ENCODE measurements at regions not wholly inside any gene's neighbourhood (a gene's known extent, or its start where the extent isn't known, plus 50 kb on each side); places are given as distances from the start of the nearest gene placed in this dataset.
"Not testable (repeated sequence)": the region's sequence is repeated elsewhere in the genome, so short reads cannot be mapped to it uniquely, and the experiment has no call there.

DNA sequence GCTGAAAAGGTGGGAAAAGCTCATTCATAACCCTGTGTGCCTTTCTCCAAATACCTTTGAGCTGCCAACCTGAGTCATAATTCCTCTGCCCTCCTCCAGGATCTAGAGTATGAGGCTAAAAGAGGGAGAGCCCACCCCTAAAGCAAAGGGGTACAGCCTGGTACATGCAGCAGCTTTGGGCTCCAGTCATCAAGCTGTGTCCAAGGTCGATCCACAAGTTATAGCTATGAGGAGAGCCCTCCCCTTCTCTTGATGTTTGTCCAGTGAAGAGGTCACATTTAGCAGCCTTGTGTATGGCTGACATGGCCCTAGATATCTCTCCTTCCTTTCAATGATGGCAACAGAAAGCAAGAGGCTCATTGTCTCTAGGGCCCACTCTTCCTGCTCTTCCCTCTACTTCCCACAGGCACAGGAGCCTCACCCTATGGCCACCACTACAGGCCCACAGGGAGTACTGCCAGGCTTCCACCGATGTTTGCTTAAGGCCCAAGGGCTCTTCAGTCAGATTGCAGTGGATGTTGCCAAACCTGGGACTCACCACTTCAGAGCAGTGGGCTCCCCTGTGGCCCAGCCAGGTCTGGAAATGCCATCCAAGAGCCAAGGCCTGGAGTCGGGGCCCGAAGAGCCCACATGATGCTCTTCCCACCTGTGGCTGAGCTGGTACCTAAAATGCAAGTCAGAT is 176.8 kb downstream of the CD83 start:
- CTCF ChIA-PET: no interaction called here
- Mint-ChIP-seq H3K4me1 (ENCODE audit: low read depth) (peaks cover 10% of the 10 kb centered on the region), H3K27ac (no peak overlapping the region)

GRCh38 chr6:14296698-14297097 is 179.1 kb downstream of the CD83 start:
- POLR2A ChIA-PET; H3K4me3 Mint-ChIP-seq; ATAC-seq; DNase-seq; CTCF ChIA-PET; H3K9me3 Mint-ChIP-seq; H3K27ac Mint-ChIP-seq; intact Hi-C loops (cut with micrococcal nuclease); H3K4me1 Mint-ChIP-seq (ENCODE audit: low read depth); H3K36me3 Mint-ChIP-seq (ENCODE audit: low read depth); H3K27me3 Mint-ChIP-seq: not testable (repeated sequence)

More for the DNA sequence above, 176.8 kb downstream of the CD83 start:
- H3K36me3 Mint-ChIP-seq (ENCODE audit: low read depth): no peaks in the 10 kb centered on the region
- intact Hi-C loops (cut with micrococcal nuclease): no loop called here
- no peak overlapping the region for H3K4me3 Mint-ChIP-seq
- no peaks in the 10 kb centered on the region for H3K27me3 Mint-ChIP-seq
- ATAC-seq (no peak), DNase-seq (no peak)
- no peak for TF ChIP-seq CTCF (IDR thresholded peaks at IDR 0.05)
- no peaks in the 10 kb centered on the region for H3K9me3 Mint-ChIP-seq
- POLR2A ChIA-PET: no interaction called here

DNA sequence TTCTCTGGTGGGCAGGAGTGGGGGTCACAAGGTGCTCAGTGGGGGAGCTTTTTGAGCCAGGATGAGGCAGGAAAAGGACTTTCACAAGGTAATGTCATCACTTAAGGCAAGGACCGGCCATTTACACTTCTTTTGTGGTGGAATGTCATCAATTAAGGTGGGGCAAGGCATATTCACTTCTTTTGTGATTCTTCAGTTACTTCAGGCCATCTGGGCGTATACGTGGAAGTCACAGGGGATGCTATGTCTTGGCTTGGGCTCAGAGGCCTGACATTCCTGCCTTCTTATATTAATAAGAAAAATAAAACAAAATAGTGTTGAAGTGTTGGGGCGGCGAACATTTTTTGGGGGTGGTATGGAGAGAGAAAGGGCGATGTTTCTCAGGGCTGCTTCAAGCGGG is 179.5 kb downstream of the CD83 start:
- intact Hi-C loops (cut with micrococcal nuclease); H3K9me3 Mint-ChIP-seq; H3K4me3 Mint-ChIP-seq; ATAC-seq; CTCF ChIA-PET; DNase-seq; H3K27ac Mint-ChIP-seq; H3K4me1 Mint-ChIP-seq (ENCODE audit: low read depth); POLR2A ChIA-PET; H3K27me3 Mint-ChIP-seq; H3K36me3 Mint-ChIP-seq (ENCODE audit: low read depth): not testable (repeated sequence)

- H3K27me3 Mint-ChIP-seq; POLR2A ChIA-PET; H3K36me3 Mint-ChIP-seq (ENCODE audit: low read depth); H3K4me3 Mint-ChIP-seq; ATAC-seq; H3K27ac Mint-ChIP-seq; DNase-seq; CTCF ChIA-PET; intact Hi-C loops (cut with micrococcal nuclease); H3K4me1 Mint-ChIP-seq (ENCODE audit: low read depth); H3K9me3 Mint-ChIP-seq: not testable (repeated sequence)
Measured at GRCh38 chr6:14300189-14300588, 182.6 kb downstream of the CD83 start.

GRCh38 chr6:14300721-14301120 is 183.1 kb downstream of the CD83 start:
- CTCF ChIA-PET; H3K36me3 Mint-ChIP-seq (ENCODE audit: low read depth); H3K27ac Mint-ChIP-seq; H3K9me3 Mint-ChIP-seq; DNase-seq; intact Hi-C loops (cut with micrococcal nuclease); POLR2A ChIA-PET; H3K27me3 Mint-ChIP-seq; H3K4me3 Mint-ChIP-seq; ATAC-seq; H3K4me1 Mint-ChIP-seq (ENCODE audit: low read depth): not testable (repeated sequence)

GRCh38 chr6:14301477-14301876 is 183.9 kb downstream of the CD83 start:
- H3K4me1 Mint-ChIP-seq (ENCODE audit: low read depth); ATAC-seq; H3K27me3 Mint-ChIP-seq; POLR2A ChIA-PET; H3K36me3 Mint-ChIP-seq (ENCODE audit: low read depth); H3K27ac Mint-ChIP-seq; DNase-seq; CTCF ChIA-PET; H3K4me3 Mint-ChIP-seq; H3K9me3 Mint-ChIP-seq; intact Hi-C loops (cut with micrococcal nuclease): not testable (repeated sequence)

DNA sequence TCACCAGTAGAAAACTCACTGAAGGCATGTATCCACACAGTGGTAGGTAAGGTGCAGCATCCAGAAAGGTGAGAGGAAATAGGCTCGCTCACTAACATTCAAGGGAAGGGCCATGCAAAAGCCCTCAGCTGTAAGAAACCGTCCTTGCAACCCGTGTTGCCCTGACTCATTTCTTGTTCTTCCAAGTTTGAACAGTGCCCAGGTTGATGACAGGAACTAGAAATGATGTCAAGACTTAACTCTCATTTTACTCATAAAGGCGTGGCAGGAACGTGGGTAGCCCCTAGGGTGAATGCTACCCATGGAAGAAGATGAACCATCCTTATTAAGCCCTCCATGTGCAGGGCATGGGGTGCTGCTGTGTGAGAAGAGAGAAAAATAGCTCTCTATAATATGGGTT is 187.6 kb downstream of the CD83 start:
- Mint-ChIP-seq H3K27ac (no peak overlapping the region), H3K4me3 (no peak overlapping the region), H3K36me3 (ENCODE audit: low read depth) (no peaks in the 10 kb centered on the region), H3K9me3 (no peaks in the 10 kb centered on the region), H3K4me1 (ENCODE audit: low read depth) (no peaks in the 10 kb centered on the region), H3K27me3 (no peaks in the 10 kb centered on the region)
- ATAC-seq: peak; percentile 39
- intact Hi-C loops (cut with micrococcal nuclease): no loop called here
- DNase-seq: no peak
- TF ChIP-seq CTCF (IDR thresholded peaks at IDR 0.05): no peak
- POLR2A ChIA-PET: no interaction called here
- CTCF ChIA-PET: interaction anchor here (1.0 to 1.3 kb wide), 2 partner anchors 13 to 64 kb away, joined by 3 read pairs; no protein-coding TSS in a partner anchor
